H9 (cell line): ENCODE measurements at regions not wholly inside any gene's neighbourhood (a gene's known extent, or its start where the extent isn't known, plus 50 kb on each side); places are given as distances from the start of the nearest gene placed in this dataset.

Source experiments
- DNase-seq: peaks from one replicate; pipeline ENCODE4 v3.0.0-alpha.2; 2017
- H2AFZ ChIP-seq: one replicate; pipeline ENCODE4 v1.6.1; 2013; ENCODE audit warnings: mild to moderate bottlenecking, low read length, control low read depth, moderate library complexity
- H2AK5ac ChIP-seq: 2 replicates; pipeline ENCODE4 v1.6.1; 2013; ENCODE audit warnings: low read length, control low read depth, mixed read lengths; ENCODE audit not compliant: insufficient read length
- H2BK120ac ChIP-seq: one replicate; pipeline ENCODE4 v1.6.1; 2013; ENCODE audit warnings: low read depth, mild to moderate bottlenecking, low read length, control low read depth, inconsistent platforms; ENCODE audit not compliant: poor library complexity, severe bottlenecking
- H2BK12ac ChIP-seq: 2 replicates; pipeline ENCODE4 v1.6.1; 2013; ENCODE audit warnings: low read length, control low read depth, mixed read lengths, low read depth; ENCODE audit not compliant: insufficient read length
- H2BK15ac ChIP-seq: 2 replicates; pipeline ENCODE4 v1.6.1; 2013; ENCODE audit warnings: low read depth, low read length, control low read depth
- H2BK20ac ChIP-seq: one replicate; pipeline ENCODE4 v1.6.1; 2013; ENCODE audit warnings: low read depth, mild to moderate bottlenecking, low read length, control low read depth, inconsistent platforms; ENCODE audit not compliant: poor library complexity, severe bottlenecking
- H2BK5ac ChIP-seq: 2 replicates; pipeline ENCODE4 v1.6.1; 2013; ENCODE audit warnings: low read length, control low read depth, mixed read lengths; ENCODE audit not compliant: insufficient read length
- H3K14ac ChIP-seq: 2 replicates; pipeline ENCODE4 v1.6.1; 2013; ENCODE audit warnings: low read length, control low read depth; ENCODE audit not compliant: insufficient read depth
- H3K18ac ChIP-seq: 2 replicates; pipeline ENCODE4 v1.6.1; 2013; ENCODE audit warnings: low read depth, mild to moderate bottlenecking, mixed read lengths, low read length, control low read depth; ENCODE audit not compliant: insufficient read length
- H3K23ac ChIP-seq: 2 replicates; pipeline ENCODE4 v1.6.1; 2013; ENCODE audit warnings: low read length, control low read depth, mixed read lengths, low read depth; ENCODE audit not compliant: insufficient read length
- H3K23me2 ChIP-seq: 2 replicates; pipeline ENCODE4 v1.6.1; 2013; ENCODE audit warnings: low read depth, mild to moderate bottlenecking, mixed read lengths, low read length, control low read depth; ENCODE audit not compliant: insufficient read length, poor library complexity, severe bottlenecking
- H3K27ac ChIP-seq: 2 replicates; pipeline ENCODE4 v1.5.1; 2013; ENCODE audit warnings: low read length, control low read depth, mixed read lengths, low read depth; ENCODE audit not compliant: insufficient read length
- H3K27me3 ChIP-seq: 2 replicates; pipeline ENCODE4 v1.6.1; 2013; ENCODE audit warnings: low read length, control low read depth, inconsistent platforms; ENCODE audit not compliant: insufficient read depth
- H3K4ac ChIP-seq: 2 replicates; pipeline ENCODE4 v1.6.1; 2013; ENCODE audit warnings: low read depth, mild to moderate bottlenecking, control low read depth, inconsistent platforms, low read length, moderate library complexity
- H3K4me1 ChIP-seq: 2 replicates; pipeline ENCODE4 v1.6.1; 2013; ENCODE audit warnings: low read length, control low read depth, inconsistent platforms; ENCODE audit not compliant: insufficient read depth
- H3K4me2 ChIP-seq: 2 replicates; pipeline ENCODE4 v1.6.1; 2013; ENCODE audit warnings: low read length, control low read depth, mixed read lengths; ENCODE audit not compliant: insufficient read length, insufficient read depth
- H3K56ac ChIP-seq: 2 replicates; pipeline ENCODE4 v1.6.1; 2013; ENCODE audit warnings: low read depth, mild to moderate bottlenecking, mixed read lengths, low read length, control low read depth; ENCODE audit not compliant: insufficient read length
- H3K79me1 ChIP-seq: 2 replicates; pipeline ENCODE4 v1.6.1; 2013; ENCODE audit warnings: low read depth, mild to moderate bottlenecking, moderate library complexity, low read length, control low read depth, inconsistent platforms; ENCODE audit not compliant: insufficient read depth, poor library complexity, severe bottlenecking
- H3K79me2 ChIP-seq: 2 replicates; pipeline ENCODE4 v1.6.1; 2013; ENCODE audit warnings: low read length, control low read depth, inconsistent platforms; ENCODE audit not compliant: insufficient read depth
- H3K9ac ChIP-seq: 2 replicates; pipeline ENCODE4 v1.6.1; 2013; ENCODE audit warnings: low read length, control low read depth, mixed read lengths; ENCODE audit not compliant: insufficient read length; ENCODE audit errors: extremely low read depth
- H3K9me3 ChIP-seq: one replicate; pipeline ENCODE4 v1.6.1; 2013; ENCODE audit warnings: low read depth, low read length, inconsistent platforms; ENCODE audit not compliant: control insufficient read depth
- H3T11ph ChIP-seq: one replicate; pipeline ENCODE4 v1.6.1; 2013; ENCODE audit warnings: mild to moderate bottlenecking, low read length, control low read depth, inconsistent platforms
- H4K20me1 ChIP-seq: one replicate; pipeline ENCODE4 v1.6.1; 2013; ENCODE audit not compliant: control insufficient read depth, insufficient read length, insufficient read depth
- H4K5ac ChIP-seq: 2 replicates; pipeline ENCODE4 v1.6.1; 2013; ENCODE audit warnings: low read depth, mild to moderate bottlenecking, mixed read lengths, low read length, control low read depth; ENCODE audit not compliant: insufficient read length
- H4K8ac ChIP-seq: replicated peaks from 2 replicates; pipeline ENCODE4 v1.6.1; 2013; ENCODE audit warnings: low read length, control low read depth, mixed read lengths, low read depth; ENCODE audit not compliant: insufficient read length
- H4K91ac ChIP-seq: 2 replicates; pipeline ENCODE4 v1.6.1; 2013; ENCODE audit warnings: low read depth, mild to moderate bottlenecking, moderate library complexity, mixed read lengths, low read length, control low read depth; ENCODE audit not compliant: insufficient read length
- H3K27ac Mint-ChIP-seq, 3 experiments: 2 replicates in 2 of 3; 3 replicates in 1 of 3; pipeline ENCODE4 v1.8.0; 2020 to 2021; ENCODE audit warnings: mixed read lengths in 3 of 3, mild to moderate bottlenecking in 1 of 3, moderate library complexity in 1 of 3
- H3K27me3 Mint-ChIP-seq: 2 replicates; pipeline ENCODE4 v1.8.0; 2021; ENCODE audit warnings: low read depth, mild to moderate bottlenecking, moderate library complexity, mixed read lengths
- H3K36me3 Mint-ChIP-seq, 3 experiments: 2 replicates in 2 of 3; 3 replicates in 1 of 3; pipeline ENCODE4 v1.8.0; 2020 to 2021; ENCODE audit warnings: low read depth in 3 of 3, mixed read lengths in 3 of 3; ENCODE audit not compliant: insufficient read depth in 1 of 3
- H3K4me1 Mint-ChIP-seq, 2 experiments: 2 replicates each; pipeline ENCODE4 v1.8.0; 2020; ENCODE audit warnings: mixed read lengths in 2 of 2
- H3K4me3 Mint-ChIP-seq, 2 experiments: 2 replicates in 1 of 2; 3 replicates in 1 of 2; pipeline ENCODE4 v1.8.0; 2020 to 2021; ENCODE audit warnings: mild to moderate bottlenecking in 2 of 2, mixed read lengths in 2 of 2, moderate library complexity in 1 of 2
- H3K9me3 Mint-ChIP-seq, 2 experiments: 2 replicates in 1 of 2; 3 replicates in 1 of 2; pipeline ENCODE4 v1.8.0; 2020; ENCODE audit warnings: mild to moderate bottlenecking in 2 of 2, mixed read lengths in 2 of 2, moderate library complexity in 1 of 2
- CTCF ChIP-seq: fragments of 200-600 bp; sonication (generic); conservative IDR thresholded peaks from 3 replicates; pipeline ENCODE4 v1.8.0; 2021; ENCODE audit warnings: antibody characterized with exemption, mild to moderate bottlenecking
- WGBS: extraction: QIAGEN DNeasy Blood & Tissue Kit; methylation state at CpG from one replicate; pipeline ENCODE4 v1.1.7; 2013; ENCODE audit warnings: missing lambda C conversion rate, low lambda C conversion rate, mixed read lengths; ENCODE audit not compliant: insufficient read length; ENCODE audit errors: extremely low coverage; 5-methylcytosine and 5-hydroxymethylcytosine counted together

DNA sequence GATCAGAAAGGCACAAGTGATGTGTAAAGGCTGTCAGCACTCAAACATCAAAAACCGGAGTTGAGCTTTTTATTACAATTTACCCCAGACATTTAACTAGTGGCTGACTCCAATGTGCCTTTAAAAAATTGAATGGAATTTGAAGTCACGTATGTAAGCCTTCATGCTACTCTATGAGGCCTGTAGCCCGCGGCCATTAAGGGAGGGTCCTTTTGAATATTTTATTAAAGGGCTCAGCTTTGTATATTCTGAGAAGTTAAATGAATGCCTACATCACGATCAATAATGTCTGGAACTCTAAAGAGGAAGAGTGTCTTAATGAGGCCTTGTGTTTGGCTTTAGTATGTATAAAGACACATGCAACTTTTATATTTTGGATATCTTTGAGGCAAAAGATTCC is 916.6 kb upstream of the CELF2 start:
- Histone ChIP-seq H4K5ac (no peak overlapping the region), H2BK5ac (no peak overlapping the region), H3K79me2 (no peaks in the 10 kb centered on the region), H3K14ac (no peak overlapping the region), H3K27ac (no peak overlapping the region), H3K56ac (no peak overlapping the region), H4K8ac (no peak overlapping the region), H3K79me1 (no peaks in the 10 kb centered on the region), H2AFZ (no peak overlapping the region), H3K9me3 (no peaks in the 10 kb centered on the region), H3K4ac (no peak overlapping the region), H2BK120ac (no peak overlapping the region), H3K9ac (no peak overlapping the region), H2BK20ac (no peak overlapping the region), H2AK5ac (no peak overlapping the region), H3T11ph (no peak overlapping the region), H3K18ac (no peak overlapping the region), H4K91ac (no peak overlapping the region), H3K4me2 (no peak overlapping the region), H2BK12ac (no peak overlapping the region), H4K20me1 (no peaks in the 10 kb centered on the region), H3K27me3 (no peaks in the 10 kb centered on the region), H3K4me1 (no peaks in the 10 kb centered on the region), H2BK15ac (no peak overlapping the region), H3K23me2 (no peaks in the 10 kb centered on the region), H3K23ac (no peak overlapping the region)
- H3K9me3 Mint-ChIP-seq = peaks cover 2 to 14% of the 10 kb centered on the region in 2 experiments; a peak in 3 of 5 replicates
- no peak overlapping the region for H3K4me3 Mint-ChIP-seq
- TF ChIP-seq CTCF = no peak
- H3K27ac Mint-ChIP-seq = no peak overlapping the region
- no peaks in the 10 kb centered on the region for H3K27me3 Mint-ChIP-seq
- DNase-seq = no peak
- WGBS = no CpG with 5 or more reads among the region's 5 CpGs
- H3K36me3 Mint-ChIP-seq = peaks cover 0 to 19% (median 0%) of the 10 kb centered on the region in 3 experiments; a peak in 3 of 7 replicates
- H3K4me1 Mint-ChIP-seq = no peaks in the 10 kb centered on the region
